Stimulated activated naive CD4-positive, alpha-beta T cell (primary cell): ENCODE measurements at regions not wholly inside any gene's neighbourhood (a gene's known extent, or its start where the extent isn't known, plus 50 kb on each side); places are given as distances from the start of the nearest gene placed in this dataset.

Experiments used
- DNase-seq, 6 experiments: peaks; one replicate each; lab custom pipeline; 2025; lab: John Stamatoyannopoulos, UW

DNA sequence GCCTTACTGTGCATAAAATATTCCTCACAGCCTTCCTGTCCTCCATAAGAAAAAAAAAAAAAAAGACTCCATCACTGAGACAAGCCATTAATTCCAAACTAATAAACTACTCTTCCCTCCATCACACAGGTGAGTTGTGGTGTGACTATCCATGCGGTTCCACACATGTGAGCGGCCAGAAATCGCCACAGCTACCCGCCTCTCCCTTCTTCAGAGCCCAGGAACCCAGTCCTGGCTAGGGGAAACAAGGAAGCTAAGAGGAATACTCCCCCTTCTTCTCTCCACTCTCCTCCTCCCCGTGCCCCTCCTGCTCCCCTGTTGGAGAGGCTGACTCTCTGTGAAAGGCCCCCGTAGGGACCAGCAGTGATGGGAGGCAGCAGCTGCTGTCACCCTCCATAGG lies 128.6 kb upstream of the ARID1B start:
- DNase-seq: no peak

DNA sequence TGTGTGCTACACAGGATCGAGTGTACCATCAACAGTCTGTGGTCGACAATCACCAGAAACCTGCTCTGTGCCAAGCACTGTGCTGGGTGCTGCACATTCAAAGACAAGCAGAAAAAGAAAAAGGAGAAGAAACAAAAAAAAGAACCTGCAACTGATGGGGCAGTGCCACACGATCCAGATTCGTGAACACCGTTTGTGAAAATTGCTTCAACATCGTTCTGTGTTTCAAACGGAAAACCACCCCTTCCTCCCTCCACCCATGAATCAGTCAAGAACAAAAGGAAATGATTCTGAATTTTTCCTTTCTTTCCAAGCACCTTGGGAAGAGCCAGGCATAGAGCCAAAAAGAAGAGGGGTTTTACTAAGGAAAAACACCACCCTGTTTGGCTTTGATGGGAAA lies 129.2 kb upstream of the ARID1B start:
- no peak for DNase-seq

DNA sequence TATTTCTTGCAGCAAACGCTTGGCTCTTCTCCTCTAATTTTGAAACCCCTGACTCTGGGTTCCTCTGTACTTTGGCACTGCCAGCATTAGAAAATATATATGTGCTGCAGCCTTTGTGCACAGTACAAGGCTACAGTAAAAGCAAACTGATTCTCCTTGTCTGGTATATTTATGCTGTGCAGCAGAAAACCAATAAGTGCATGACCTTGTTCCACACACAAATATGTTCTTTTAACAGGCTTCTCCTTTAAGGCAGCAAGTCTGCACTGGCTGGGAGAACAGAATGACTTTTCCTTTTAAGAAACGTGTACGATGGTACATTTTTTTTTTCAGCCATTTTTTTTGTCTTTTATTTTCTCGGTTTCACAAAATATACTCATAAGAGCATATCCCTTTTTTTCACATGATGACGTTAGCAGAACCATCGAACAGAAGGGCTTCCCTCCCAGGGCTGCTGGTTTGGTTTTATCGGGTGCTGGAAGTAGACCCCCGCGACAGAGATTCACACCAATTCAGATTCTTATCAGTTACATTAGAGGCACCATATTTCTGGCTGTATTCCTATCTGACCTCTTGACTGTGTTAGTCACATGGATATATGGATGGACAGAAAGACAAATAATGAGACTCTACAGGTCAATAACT lies 129.9 kb upstream of the ARID1B start:
- no peak for DNase-seq

DNA sequence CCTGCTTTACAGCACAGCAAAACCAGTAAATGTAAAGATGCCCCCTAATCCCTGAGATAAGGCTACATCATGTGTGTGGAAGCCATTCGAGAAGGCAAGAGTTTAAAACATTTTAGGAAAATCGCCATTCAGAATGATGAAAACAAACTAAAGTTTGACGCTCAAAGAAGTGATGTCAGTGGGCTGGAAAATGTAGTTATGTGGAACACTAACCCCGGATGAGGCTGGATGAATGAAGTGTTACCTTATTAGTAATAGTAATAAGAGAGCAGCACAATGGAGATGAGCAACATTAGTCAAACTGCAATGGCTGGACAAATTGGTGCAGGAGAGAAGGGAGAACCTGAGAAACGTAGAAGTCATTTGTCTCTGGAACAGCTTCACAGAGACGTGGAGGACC lies 130.7 kb upstream of the ARID1B start:
- no peak for DNase-seq

DNA sequence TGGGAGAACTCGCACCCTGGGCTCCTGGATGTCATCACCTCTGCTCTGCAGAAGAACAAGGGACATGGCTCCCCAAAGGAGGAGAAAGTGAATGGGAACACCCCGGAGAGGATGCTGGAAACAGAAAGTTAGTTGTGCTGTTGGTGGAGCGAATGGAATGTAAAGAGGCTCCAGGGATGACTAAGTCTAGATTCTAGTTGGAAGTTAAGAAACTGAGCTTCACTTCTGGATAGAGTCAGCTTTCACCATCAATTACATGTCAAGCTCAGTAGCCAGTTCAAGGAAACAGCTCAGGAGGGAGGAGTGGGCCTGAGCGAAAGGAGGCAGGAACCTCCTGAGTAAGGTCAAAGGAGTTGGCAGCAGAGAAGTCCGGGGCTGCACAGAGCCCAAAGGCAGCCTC lies 132.1 kb upstream of the ARID1B start:
- no peak for DNase-seq

DNA sequence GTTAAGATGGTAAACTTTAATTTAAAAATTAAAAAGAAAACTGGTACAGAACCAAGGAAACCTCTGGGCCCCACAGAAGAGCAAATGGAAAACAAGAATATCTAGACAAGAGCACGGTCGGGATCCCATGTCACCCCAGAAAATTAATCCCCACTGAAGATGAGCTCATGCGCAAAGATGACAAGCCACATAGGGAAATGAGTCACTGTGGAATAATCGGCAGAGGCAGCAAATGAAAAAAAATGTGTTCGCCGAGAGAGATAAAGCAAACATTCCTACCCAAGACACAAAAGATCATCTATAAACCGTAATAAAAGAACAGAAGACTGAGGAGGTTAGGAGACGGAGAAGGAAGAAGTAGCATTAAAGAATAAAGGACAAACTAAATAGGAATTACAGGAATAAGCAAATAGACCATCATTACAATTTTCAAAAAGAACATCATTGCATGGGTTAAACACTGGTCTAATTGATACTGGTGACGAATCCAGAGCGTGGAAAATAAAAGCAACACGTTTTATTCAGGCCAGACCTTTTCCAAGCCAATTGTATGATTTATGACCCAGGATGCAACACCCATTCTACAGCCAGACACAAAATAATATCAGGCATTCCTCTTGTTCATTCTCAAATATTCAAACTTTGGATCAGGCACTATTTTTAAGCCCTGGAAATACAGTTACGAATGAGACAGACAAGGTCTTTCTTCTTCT lies 138.0 kb upstream of the ARID1B start:
- DNase-seq: no peak

DNA sequence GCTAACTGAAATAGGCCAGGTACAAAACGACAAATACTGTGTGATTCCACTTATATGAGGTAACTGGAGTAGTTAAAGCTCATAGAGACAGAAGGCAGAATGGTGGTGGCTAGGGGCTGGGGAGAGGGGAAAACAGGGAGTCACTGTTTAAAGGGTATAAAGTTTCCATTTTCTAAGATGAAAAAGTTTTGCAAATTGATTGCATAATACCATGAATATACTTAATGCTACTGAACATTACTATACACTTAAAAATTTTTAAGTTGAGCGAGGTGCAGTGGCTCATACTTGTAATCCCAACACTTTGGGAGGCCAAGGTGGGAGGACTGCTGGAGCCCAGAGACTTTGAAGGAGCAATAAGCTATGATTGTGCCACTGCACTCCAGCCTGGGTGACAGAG lies 138.6 kb upstream of the ARID1B start:
- DNase-seq: no peak

DNA sequence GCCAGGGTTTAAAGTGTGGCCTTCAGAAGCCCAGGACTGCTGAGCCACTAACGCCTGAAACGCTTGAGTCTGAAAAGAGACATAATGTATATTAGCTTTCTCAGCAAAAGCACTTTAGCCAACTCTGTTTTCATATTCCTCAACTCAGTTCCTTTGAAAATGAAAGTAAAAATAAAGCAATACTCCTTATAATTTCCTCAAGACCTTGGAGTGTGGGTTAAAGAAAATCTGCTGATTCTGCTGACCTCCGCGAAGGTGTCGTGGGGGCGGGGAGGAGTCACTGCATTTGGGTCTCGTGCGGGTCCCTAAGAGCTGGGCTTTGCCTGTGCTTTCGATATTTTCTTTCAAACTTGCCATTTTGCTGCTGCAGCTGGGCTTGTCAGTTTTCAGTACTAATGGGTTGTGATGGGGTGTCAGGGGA lies 142.2 kb upstream of the ARID1B start:
- no peak for DNase-seq

DNA sequence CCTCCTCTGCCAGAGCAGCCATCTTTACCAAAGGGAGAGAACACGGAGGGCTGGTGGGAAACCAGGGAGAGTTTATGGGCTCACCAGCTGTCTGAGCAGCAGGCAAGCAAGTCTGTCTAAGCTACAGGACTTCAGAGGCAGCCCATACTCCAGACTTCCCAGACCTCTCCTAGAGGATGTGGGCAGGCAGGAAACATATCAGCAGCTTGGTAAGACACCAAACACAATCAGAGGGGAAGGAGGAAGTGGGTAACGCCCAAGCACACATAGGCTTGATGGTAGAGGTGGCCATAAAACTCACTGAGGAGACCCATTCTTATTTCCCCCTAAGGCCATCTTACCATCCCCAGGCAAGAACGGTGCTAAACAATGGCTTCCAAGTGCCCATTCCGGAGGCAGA lies 143.1 kb upstream of the ARID1B start:
- no peak for DNase-seq

DNA sequence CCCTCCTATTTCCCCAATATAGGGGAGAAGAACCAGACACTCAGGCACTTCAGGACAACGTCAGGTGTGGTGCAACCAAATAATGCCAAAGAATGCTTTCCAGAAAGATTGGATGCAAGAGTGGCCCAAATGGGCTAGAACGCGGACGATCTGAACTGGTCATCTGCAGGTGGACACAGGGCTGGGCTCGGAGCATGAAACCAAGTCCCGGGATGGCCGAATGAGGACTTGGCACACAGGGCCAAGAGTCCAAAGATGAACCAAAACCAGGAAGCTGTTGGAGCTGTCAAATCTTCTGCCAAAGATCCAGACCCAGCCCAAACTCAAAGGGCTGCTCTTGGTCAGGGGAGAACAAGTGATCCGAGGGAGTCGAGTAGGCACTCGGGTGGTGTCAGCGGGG lies 143.9 kb upstream of the ARID1B start:
- DNase-seq: no peak

DNA sequence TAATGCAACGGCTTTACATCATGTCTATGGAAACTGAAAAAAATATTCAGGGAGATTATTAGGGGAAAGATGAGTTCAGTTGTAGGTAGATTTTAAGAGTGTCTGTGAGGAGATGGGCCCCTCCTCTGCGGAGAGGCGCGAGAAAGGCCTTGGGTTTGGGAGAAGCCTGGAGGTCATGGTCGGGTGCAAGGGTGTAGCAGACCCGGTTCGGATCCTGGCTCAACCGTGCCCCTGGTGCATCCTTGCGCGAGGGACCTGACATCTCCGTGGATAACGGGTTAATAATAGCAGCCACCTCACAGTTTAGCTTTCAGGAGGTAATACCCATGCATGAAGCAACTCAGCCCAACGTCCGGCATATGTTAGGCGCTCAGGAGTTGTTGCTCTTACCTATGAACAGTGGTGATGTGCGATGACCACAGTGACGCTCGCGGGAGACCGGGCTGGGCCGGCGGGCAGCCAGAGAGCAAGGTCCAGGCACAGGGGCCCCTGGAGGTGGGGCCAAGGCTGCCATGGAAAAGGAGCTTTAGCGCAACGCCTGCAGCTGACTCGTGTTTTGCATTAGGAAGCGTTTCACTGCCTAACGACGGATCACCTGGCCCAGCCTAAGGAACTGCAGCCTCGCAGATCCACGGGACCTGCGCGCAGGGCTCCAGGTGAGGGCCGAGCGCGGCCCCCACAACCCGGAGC lies 146.4 kb upstream of the ARID1B start:
- no peak for DNase-seq

DNA sequence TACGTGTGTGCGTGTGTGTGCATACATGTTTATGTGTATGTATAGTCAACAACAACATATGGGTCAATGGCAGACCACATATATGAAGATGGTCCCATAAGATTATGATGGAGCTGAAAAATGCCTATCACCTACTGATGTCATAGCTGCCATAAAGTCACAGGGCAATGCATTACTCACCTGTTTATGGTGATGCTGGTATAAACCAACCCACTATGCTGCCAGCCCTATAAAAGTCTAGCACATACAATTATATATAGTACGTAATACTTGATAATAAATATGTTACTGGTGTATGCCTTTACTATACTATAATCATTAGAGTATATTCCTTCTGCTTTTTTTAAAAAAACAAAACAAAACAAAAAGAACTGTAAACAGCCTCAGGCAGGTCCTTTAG lies 148.4 kb upstream of the ARID1B start:
- no peak for DNase-seq

DNA sequence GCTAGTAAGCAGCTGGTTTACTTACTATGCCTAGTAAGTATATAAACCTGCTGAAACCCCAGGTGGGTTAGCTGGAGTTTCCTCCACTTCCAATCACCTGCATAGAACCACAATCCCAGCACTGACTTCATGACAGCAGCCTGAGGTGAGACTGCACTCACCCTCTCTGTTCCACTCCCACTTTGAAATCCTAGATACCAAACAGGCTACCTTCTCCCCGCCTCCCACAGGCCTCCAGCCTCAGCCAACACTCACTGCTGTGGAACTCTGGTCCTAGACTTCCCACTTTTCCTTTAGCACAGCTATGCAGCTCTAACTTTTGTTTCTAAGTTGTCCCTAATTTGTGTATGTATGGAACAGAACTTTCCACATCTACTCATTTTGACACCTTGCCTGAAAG lies 149.7 kb upstream of the ARID1B start:
- no peak for DNase-seq

DNA sequence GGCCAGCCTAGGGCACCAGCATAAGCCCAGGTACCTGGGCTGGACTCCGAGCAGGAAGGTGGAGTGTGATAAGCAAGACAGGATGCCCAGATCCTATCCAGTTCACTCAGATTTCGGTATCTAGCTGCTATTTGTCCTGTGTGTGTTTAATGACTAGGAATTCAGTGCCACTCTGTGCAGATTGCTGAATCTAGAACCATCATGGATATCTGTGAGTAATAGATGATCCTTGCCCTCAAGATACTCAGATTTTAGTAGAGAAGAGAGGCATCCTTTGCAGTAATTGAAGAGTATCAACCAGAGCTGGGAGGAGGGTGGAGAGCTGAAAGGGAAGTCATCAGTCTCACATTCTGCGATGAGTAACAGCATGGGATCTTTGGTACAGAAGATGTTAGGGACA lies 155.0 kb upstream of the ARID1B start:
- DNase-seq: no peak

DNA sequence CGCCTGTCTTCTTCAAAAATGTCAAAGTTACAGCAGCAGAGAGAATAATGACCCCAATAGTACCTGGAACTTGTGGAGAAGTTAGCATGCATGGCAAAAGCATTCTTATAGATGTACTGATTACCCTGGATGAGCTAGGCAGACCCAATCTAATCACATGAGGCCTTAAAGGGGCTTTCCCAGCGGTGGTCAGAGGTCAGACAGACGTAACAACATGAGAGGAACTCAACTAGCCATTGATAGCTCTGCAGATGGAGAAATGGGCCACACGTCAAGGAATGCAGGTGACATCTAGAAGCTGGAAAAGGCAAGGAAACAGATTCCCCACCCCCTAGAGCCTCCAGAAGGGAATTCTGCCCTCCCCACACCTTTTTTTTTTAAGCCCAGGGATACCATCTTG lies 156.8 kb upstream of the ARID1B start:
- DNase-seq: no peak

DNA sequence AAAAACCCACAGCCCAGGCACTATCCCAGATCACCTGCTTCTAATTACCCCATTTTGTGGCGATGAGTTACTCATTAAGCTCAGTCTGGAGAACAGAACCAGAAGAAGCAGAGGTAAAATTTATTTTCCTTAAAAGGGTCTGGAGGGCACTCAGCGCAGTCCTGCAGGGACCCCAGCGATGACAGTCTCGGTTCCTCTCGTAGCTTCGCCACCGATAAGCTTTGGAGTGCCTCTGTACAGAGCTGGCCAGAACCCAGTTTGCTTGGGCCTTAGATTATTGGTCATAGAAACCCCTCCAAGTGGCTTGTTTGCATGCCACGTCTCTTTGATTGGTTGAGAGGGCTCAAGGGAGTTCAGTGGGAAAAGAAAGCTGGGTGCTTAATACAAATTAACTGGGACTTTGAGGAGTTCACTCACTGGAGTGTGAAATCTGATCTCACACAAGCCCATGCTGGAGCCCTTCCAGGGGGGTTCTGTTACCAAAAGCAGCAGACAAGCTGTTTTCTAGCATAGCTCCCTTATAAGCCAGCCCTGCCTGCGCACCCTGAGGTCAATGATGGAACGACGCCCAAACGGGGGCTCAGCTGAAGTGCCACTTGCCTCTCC lies 158.5 kb upstream of the ARID1B start:
- DNase-seq: no peak

DNA sequence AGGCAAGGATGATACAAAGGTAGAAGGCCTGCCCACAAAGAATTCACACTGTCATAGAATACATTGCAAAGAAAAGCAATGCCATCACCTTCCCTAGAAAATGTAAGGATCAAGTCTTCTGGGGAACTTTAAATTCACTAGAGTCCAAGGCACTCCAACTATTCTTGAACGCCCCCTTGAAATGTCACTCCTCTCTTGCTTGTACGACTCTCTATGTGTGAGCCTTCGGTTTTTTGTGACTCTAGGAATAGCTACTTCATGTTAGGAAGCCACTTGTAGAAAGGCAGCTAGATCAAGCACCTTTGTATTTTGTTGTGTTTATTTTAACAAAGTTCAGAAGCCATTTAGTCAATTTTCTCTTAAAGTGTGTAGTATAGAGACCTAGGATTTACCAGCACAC lies 159.2 kb upstream of the ARID1B start:
- DNase-seq: no peak

DNA sequence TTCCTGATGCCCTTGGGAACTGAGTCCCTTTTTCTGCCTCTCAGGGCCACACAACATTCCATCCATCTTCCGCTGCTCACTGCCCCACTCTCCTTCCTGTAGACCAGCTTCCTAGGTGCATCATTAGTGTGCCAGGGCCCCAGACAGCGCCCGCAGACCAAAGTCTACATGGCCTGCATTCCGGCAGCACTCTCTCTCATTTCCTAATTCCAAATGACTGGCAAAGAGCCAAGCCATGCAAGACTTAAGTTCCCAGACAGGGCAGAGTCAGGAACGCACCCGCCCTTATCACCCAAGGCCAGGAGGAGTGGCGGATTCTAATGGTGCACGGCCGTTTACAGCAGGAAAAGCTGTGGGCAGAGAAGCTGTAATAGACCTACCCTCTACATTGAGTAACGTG lies 159.8 kb upstream of the ARID1B start:
- DNase-seq: no peak

DNA sequence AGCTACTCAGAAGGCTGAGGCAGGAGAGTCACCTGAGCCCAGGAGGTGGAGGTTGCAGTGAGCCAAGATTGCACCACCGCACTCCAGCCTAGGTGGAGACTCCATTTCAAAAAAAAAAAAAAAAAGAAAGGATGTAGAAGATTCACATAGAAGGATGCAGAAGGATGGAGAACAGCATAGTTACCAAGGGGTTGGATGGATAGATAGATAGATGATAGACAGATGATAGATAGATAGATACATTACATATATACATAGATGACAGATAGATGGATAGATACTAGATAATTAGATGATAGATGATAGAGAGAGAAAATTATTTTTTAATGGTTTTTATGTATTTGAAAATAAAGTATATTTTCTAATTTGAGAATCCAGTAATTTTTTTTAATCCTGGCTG lies 160.7 kb upstream of the ARID1B start:
- no peak for DNase-seq

DNA sequence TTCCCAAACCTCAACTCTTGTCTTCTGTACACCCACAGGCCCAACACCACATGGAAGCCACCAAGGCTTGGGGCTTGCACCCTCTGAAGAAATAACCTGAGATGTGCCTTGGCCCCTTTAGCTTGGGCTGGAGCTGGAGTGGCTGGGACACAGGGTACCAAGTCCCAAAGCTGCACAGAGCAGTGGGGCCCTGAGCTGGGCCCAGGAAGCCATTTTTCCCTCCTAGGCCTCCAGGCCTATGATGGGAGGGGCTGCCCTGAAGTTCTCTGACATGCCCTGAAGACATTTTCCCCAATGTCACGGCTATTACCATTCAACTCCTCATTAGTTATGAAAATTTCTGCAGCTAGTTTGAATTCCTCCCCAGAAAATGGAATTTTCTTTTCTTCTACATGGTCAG lies 163.2 kb upstream of the ARID1B start:
- DNase-seq: no peak

DNA sequence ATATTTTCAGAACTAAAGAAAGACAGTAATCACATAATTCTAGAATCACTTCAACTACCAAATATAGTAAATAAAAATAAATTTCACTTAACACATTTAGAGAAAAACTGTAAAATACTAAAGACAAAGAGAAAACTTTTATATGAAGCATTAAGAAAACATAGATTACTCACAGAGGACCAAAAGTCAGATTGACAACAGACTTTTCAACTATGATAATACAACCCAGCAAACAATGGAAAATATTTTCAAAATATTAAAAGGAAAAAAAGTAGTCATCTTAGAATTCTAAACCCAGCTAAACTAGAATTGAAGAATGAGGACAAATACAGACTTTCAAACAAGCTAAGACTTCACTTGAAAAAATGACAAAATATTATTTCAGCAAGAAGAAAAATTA lies 164.8 kb upstream of the ARID1B start:
- DNase-seq: no peak

DNA sequence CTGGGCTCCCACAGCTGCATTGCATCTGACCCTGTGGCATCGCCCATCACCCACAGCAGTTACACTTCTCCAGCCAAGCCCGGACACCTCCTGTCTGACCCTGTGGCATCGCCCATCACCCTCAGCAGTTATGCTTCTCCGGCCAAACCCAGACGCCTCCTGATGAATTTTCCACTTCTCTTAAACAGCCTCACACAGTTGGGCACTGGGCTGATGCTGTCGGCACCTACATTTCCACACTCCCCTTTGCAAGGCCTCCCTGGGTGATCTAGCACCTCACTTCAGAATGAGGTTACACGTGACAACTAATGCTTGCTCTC lies 175.2 kb upstream of the ARID1B start:
- DNase-seq: no peak
